ENCODE measurements at regions not wholly inside any gene's neighbourhood (a gene's known extent, or its start where the extent isn't known, plus 50 kb on each side); places are given as distances from the start of the nearest gene placed in this dataset.
"Not testable (repeated sequence)": the region's sequence is repeated elsewhere in the genome, so short reads cannot be mapped to it uniquely, and the experiment has no call there.

- FAIRE-seq, result no peak
- no peak for DNase-seq (ENCODE audit: insufficient read length)
- no peak for TF ChIP-seq POLR2AphosphoS5 (IDR thresholded peaks at IDR 0.05; ENCODE audit: low read depth, low read length)
- no peak for TF ChIP-seq TAF1 (IDR thresholded peaks at IDR 0.05; ENCODE audit: borderline replicate concordance, low read depth, low read length)
- TF ChIP-seq POLR2A (IDR thresholded peaks at IDR 0.05; ENCODE audit: low read depth, low read length), result no peak
Measured at GRCh38 chr1:37372302-37372701, 102.1 kb upstream of the ZC3H12A start.

- no peak for TF ChIP-seq POLR2AphosphoS5 (IDR thresholded peaks at IDR 0.05; ENCODE audit: low read depth, low read length)
- TF ChIP-seq POLR2A (IDR thresholded peaks at IDR 0.05; ENCODE audit: low read depth, low read length), result no peak
- TF ChIP-seq TAF1 (IDR thresholded peaks at IDR 0.05; ENCODE audit: borderline replicate concordance, low read depth, low read length), result no peak
- FAIRE-seq, result no peak
Measured at GRCh38 chr1:37372711-37373110, 101.7 kb upstream of the ZC3H12A start.

GRCh38 chr1:37373413-37373812, 101.0 kb upstream of the ZC3H12A start:
- FAIRE-seq, result no peak
- no peak for DNase-seq (ENCODE audit: insufficient read length)
- TF ChIP-seq TAF1 (IDR thresholded peaks at IDR 0.05; ENCODE audit: borderline replicate concordance, low read depth, low read length) (no peak), POLR2AphosphoS5 (IDR thresholded peaks at IDR 0.05; ENCODE audit: low read depth, low read length) (no peak), POLR2A (IDR thresholded peaks at IDR 0.05; ENCODE audit: low read depth, low read length) (no peak)

More at GRCh38 chr1:37372711-37373110, 101.7 kb upstream of the ZC3H12A start:
- DNase-seq (ENCODE audit: insufficient read length), result no peak

GRCh38 chr1:37380546-37380945, 93.8 kb upstream of the ZC3H12A start:
- DNase-seq (ENCODE audit: insufficient read length), result not testable (repeated sequence)

GRCh38 chr1:37387854-37388253, 86.5 kb upstream of the ZC3H12A start:
- TF ChIP-seq POLR2A (IDR thresholded peaks at IDR 0.05; ENCODE audit: low read depth, low read length) (no peak), TAF1 (IDR thresholded peaks at IDR 0.05; ENCODE audit: borderline replicate concordance, low read depth, low read length) (no peak), POLR2AphosphoS5 (IDR thresholded peaks at IDR 0.05; ENCODE audit: low read depth, low read length) (no peak)
- DNase-seq (ENCODE audit: insufficient read length), result no peak
- FAIRE-seq, result no peak

More at GRCh38 chr1:37380546-37380945, 93.8 kb upstream of the ZC3H12A start:
- not testable (repeated sequence) for FAIRE-seq

- FAIRE-seq (no peak), DNase-seq (ENCODE audit: insufficient read length) (no peak)
- TF ChIP-seq TAF1 (IDR thresholded peaks at IDR 0.05; ENCODE audit: borderline replicate concordance, low read depth, low read length), result no peak
- TF ChIP-seq POLR2AphosphoS5 (IDR thresholded peaks at IDR 0.05; ENCODE audit: low read depth, low read length), result no peak
- no peak for TF ChIP-seq POLR2A (IDR thresholded peaks at IDR 0.05; ENCODE audit: low read depth, low read length)
Measured at GRCh38 chr1:37389327-37389726, 85.1 kb upstream of the ZC3H12A start.

GRCh38 chr1:37391211-37392011, 83.0 kb upstream of the ZC3H12A start:
- no peak for DNase-seq (ENCODE audit: insufficient read length)
- TF ChIP-seq TAF1 (IDR thresholded peaks at IDR 0.05; ENCODE audit: borderline replicate concordance, low read depth, low read length) (no peak), POLR2A (IDR thresholded peaks at IDR 0.05; ENCODE audit: low read depth, low read length) (no peak), POLR2AphosphoS5 (IDR thresholded peaks at IDR 0.05; ENCODE audit: low read depth, low read length) (no peak)
- no peak for FAIRE-seq

- TF ChIP-seq POLR2AphosphoS5 (IDR thresholded peaks at IDR 0.05; ENCODE audit: low read depth, low read length), result no peak
- FAIRE-seq (no peak), DNase-seq (ENCODE audit: insufficient read length) (no peak)
Measured at GRCh38 chr1:37392051-37392450, 82.3 kb upstream of the ZC3H12A start.

- DNase-seq (ENCODE audit: insufficient read length) (no peak), FAIRE-seq (no peak)
Measured at GRCh38 chr1:37393173-37394120, 80.9 kb upstream of the ZC3H12A start.

GRCh38 chr1:37394574-37395464, 79.6 kb upstream of the ZC3H12A start:
- no peak for DNase-seq (ENCODE audit: insufficient read length)

More at GRCh38 chr1:37393173-37394120, 80.9 kb upstream of the ZC3H12A start:
- TF ChIP-seq POLR2AphosphoS5 (IDR thresholded peaks at IDR 0.05; ENCODE audit: low read depth, low read length), result no peak
- no peak for TF ChIP-seq POLR2A (IDR thresholded peaks at IDR 0.05; ENCODE audit: low read depth, low read length)
- TF ChIP-seq TAF1 (IDR thresholded peaks at IDR 0.05; ENCODE audit: borderline replicate concordance, low read depth, low read length), result no peak

GRCh38 chr1:37398096-37398495, 76.3 kb upstream of the ZC3H12A start:
- DNase-seq (ENCODE audit: insufficient read length), result no peak
- FAIRE-seq, result no peak
- TF ChIP-seq POLR2AphosphoS5 (IDR thresholded peaks at IDR 0.05; ENCODE audit: low read depth, low read length), result no peak
- no peak for TF ChIP-seq POLR2A (IDR thresholded peaks at IDR 0.05; ENCODE audit: low read depth, low read length)
- no peak for TF ChIP-seq TAF1 (IDR thresholded peaks at IDR 0.05; ENCODE audit: borderline replicate concordance, low read depth, low read length)

More at GRCh38 chr1:37394574-37395464, 79.6 kb upstream of the ZC3H12A start:
- TF ChIP-seq POLR2A (IDR thresholded peaks at IDR 0.05; ENCODE audit: low read depth, low read length) (no peak), POLR2AphosphoS5 (IDR thresholded peaks at IDR 0.05; ENCODE audit: low read depth, low read length) (no peak), TAF1 (IDR thresholded peaks at IDR 0.05; ENCODE audit: borderline replicate concordance, low read depth, low read length) (no peak)
- no peak for FAIRE-seq
